PC-9 (cell line): ENCODE measurements at regions not wholly inside any gene's neighbourhood (a gene's known extent, or its start where the extent isn't known, plus 50 kb on each side); places are given as distances from the start of the nearest gene placed in this dataset.

Experiments
- BruUV-seq: library from RNA; stranded (reverse); fragments of 400-500 nt; replicated peaks from 2 replicates; lab custom pipeline; 2021; lab: Mats Ljungman, UMichigan
- CTCF ChIA-PET: fragments of 300-600 bp; sonication (Branson Sonifier 250); formaldehyde crosslinking; loops from one replicate; lab custom pipeline; 2022; ENCODE audit warnings: antibody characterized with exemption; lab: Charles Lee
- POLR2A ChIA-PET: fragments of 300-600 bp; sonication (Branson Sonifier 250); formaldehyde crosslinking; loops from one replicate; lab custom pipeline; 2022; ENCODE audit warnings: antibody characterized with exemption; ENCODE audit not compliant: unreplicated experiment; lab: Charles Lee
- DNase-seq, 2 experiments: peaks; one replicate each; pipeline versions ENCODE4 v3.0.0 to v3.0.0-alpha.2; 2015 to 2022; ENCODE audit warnings: mixed read lengths in 1 of 2
- H2AFZ ChIP-seq: fragments of 200-600 bp; sonication (generic); 2 replicates; pipeline ENCODE4 v1.8.1; 2017; ENCODE audit warnings: antibody characterized with exemption
- H3F3A ChIP-seq: fragments of 200-600 bp; sonication (generic); 2 replicates; pipeline ENCODE4 v1.8.1; 2017; ENCODE audit warnings: antibody characterized with exemption, mild to moderate bottlenecking, low read depth; ENCODE audit not compliant: insufficient read depth
- H3K27ac ChIP-seq: fragments of 200-600 bp; sonication (generic); 2 replicates; pipeline ENCODE4 v1.6.1; 2016; ENCODE audit warnings: mixed run types
- H3K27me3 ChIP-seq: fragments of 200-600 bp; sonication (generic); 2 replicates; pipeline ENCODE4 v1.6.1; 2016; ENCODE audit warnings: low read depth, mixed run types; ENCODE audit not compliant: insufficient read depth
- H3K36me3 ChIP-seq: fragments of 200-600 bp; sonication (generic); 2 replicates; pipeline ENCODE4 v1.6.1; 2016; ENCODE audit warnings: low read depth, mixed run types
- H3K4me1 ChIP-seq: fragments of 200-600 bp; sonication (generic); replicated peaks from 2 replicates; pipeline ENCODE4 v1.6.1; 2016; ENCODE audit warnings: mixed run types; ENCODE audit not compliant: insufficient read depth
- H3K4me2 ChIP-seq: fragments of 200-600 bp; sonication (generic); 2 replicates; pipeline ENCODE4 v1.6.1; 2017; ENCODE audit warnings: mixed run types
- H3K4me3 ChIP-seq: fragments of 200-600 bp; sonication (generic); 2 replicates; pipeline ENCODE4 v1.6.1; 2016; ENCODE audit warnings: mixed run types
- H3K79me2 ChIP-seq: fragments of 200-600 bp; sonication (generic); 2 replicates; pipeline ENCODE4 v1.6.1; 2017; ENCODE audit warnings: low read depth, mixed run types
- H3K9me2 ChIP-seq: fragments of 200-600 bp; sonication (generic); 2 replicates; pipeline ENCODE4 v1.8.1; 2017; ENCODE audit warnings: mild to moderate bottlenecking; ENCODE audit not compliant: insufficient read depth
- H3K9me3 ChIP-seq: fragments of 200-600 bp; sonication (generic); 2 replicates; pipeline ENCODE4 v1.8.1; 2016; ENCODE audit warnings: low read depth; ENCODE audit not compliant: insufficient read depth
- H4K20me1 ChIP-seq: fragments of 200-600 bp; sonication (generic); 2 replicates; pipeline ENCODE4 v1.8.1; 2017; ENCODE audit not compliant: insufficient read depth
- EZH2 ChIP-seq: fragments of 200-600 bp; sonication (generic); IDR thresholded peaks from 2 replicates; pipeline ENCODE4 v1.8.0; 2017; ENCODE audit warnings: antibody characterized with exemption, low read depth
- intact Hi-C: fragments of 100-400 bp; cut with micrococcal nuclease; formaldehyde crosslinking; loops from one replicate; pipeline ENCODE4 v1.10.0; 2022; ENCODE audit not compliant: unreplicated experiment
- TF ChIP-seq, protein P1 (sequence below): fragments of 200-600 bp; sonication (generic); conservative IDR thresholded peaks from 2 replicates; pipeline ENCODE4 v1.6.1; 2017; ENCODE audit warnings: mixed run types, antibody characterized with exemption, mild to moderate bottlenecking, moderate library complexity

DNA sequence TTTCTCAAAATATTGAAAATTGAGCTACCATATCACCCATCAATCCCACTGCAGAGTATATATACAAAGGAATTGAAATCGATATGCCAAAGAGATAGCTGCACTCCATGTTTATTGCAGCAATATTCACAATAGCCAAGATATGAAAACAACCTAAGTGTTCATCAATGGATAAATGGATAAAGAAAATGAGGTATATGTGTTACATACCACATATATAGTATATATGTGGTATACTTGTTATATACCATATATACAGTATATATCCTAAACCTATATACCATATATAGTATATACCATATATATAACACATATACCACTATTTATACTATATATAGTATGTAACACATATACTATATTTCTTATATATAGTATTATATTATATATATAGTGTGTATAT is 313.3 kb downstream of the ZNF608 start:
- no peaks in the 10 kb centered on the region for H3K4me1 ChIP-seq
- no peaks in the 10 kb centered on the region for H4K20me1 ChIP-seq
- no peak for DNase-seq
- intact Hi-C loops = no loop called here
- ChIA-PET CTCF (no interaction called here), POLR2A (no interaction called here)
- TF ChIP-seq, protein P1, sequence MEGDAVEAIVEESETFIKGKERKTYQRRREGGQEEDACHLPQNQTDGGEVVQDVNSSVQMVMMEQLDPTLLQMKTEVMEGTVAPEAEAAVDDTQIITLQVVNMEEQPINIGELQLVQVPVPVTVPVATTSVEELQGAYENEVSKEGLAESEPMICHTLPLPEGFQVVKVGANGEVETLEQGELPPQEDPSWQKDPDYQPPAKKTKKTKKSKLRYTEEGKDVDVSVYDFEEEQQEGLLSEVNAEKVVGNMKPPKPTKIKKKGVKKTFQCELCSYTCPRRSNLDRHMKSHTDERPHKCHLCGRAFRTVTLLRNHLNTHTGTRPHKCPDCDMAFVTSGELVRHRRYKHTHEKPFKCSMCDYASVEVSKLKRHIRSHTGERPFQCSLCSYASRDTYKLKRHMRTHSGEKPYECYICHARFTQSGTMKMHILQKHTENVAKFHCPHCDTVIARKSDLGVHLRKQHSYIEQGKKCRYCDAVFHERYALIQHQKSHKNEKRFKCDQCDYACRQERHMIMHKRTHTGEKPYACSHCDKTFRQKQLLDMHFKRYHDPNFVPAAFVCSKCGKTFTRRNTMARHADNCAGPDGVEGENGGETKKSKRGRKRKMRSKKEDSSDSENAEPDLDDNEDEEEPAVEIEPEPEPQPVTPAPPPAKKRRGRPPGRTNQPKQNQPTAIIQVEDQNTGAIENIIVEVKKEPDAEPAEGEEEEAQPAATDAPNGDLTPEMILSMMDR = no peak
- no peak for TF ChIP-seq EZH2
- H3K79me2 ChIP-seq = no peaks in the 10 kb centered on the region
- H3K4me3 ChIP-seq = no peak overlapping the region
- H3K9me2 ChIP-seq = no peaks in the 10 kb centered on the region
- H3K27ac ChIP-seq = no peak overlapping the region
- no peaks in the 10 kb centered on the region for H3K36me3 ChIP-seq
- BruUV-seq = no TSS peak
- no peak overlapping the region for H2AFZ ChIP-seq
- H3F3A ChIP-seq = no peaks in the 10 kb centered on the region
- no peak overlapping the region for H3K4me2 ChIP-seq
- H3K9me3 ChIP-seq = no peaks in the 10 kb centered on the region
- H3K27me3 ChIP-seq = no peaks in the 10 kb centered on the region

DNA sequence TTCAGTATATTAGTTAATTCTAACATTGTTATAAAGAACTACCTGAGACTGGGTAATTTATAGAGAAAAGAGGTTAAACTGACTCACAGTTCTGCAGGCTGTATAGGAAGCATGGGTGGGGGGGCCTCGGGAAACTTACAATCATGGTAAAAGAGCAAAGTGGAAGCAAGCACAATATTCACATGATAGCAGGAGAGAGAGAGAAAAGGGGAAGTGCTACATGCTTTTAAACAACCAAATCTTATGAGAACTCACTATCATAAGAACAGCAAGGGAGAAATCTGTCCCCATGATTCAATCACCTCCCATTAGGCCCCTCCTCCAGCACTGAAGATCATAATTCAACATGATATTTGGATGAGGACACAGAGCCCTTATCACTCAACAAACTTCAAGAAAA is 324.9 kb downstream of the ZNF608 start:
- CTCF ChIA-PET = no interaction called here
- intact Hi-C loops = no loop called here
- BruUV-seq = no TSS peak

DNA sequence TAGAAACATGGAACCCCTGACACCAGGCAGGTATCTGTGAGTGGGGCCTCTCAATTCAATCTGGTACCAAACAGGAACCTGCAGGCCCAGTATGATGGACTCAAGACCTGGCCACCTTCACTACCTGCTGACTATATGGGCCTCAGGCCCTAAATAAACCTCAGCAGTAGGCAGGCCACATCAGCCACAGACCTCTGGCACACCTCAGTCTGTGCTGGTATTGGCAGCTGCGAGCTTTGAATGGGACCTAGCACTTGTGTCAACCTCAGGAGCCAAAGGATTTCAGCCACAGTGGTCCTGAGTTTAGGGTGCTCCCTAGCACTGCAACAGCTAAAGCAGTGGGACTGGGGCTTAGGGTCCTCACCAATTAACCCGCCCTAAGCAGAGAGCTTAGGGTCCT is 325.5 kb downstream of the ZNF608 start:
- H3K36me3 ChIP-seq = no peaks in the 10 kb centered on the region
- CTCF ChIA-PET = no interaction called here
- no peaks in the 10 kb centered on the region for H3F3A ChIP-seq
- no peak overlapping the region for H3K4me3 ChIP-seq
- intact Hi-C loops = no loop called here
- no TSS peak for BruUV-seq
- DNase-seq = no peak
- no peak overlapping the region for H2AFZ ChIP-seq
- no peaks in the 10 kb centered on the region for H3K9me3 ChIP-seq
- no peaks in the 10 kb centered on the region for H3K27me3 ChIP-seq
- H3K9me2 ChIP-seq = no peaks in the 10 kb centered on the region
- no peaks in the 10 kb centered on the region for H3K79me2 ChIP-seq
- TF ChIP-seq EZH2 = no peak
- TF ChIP-seq, protein P1 = no peak
- H3K4me1 ChIP-seq = no peaks in the 10 kb centered on the region
- H3K27ac ChIP-seq = no peak overlapping the region
- no peaks in the 10 kb centered on the region for H4K20me1 ChIP-seq
- no peak overlapping the region for H3K4me2 ChIP-seq
- POLR2A ChIA-PET = no interaction called here

More for the DNA sequence above, 324.9 kb downstream of the ZNF608 start:
- Histone ChIP-seq H4K20me1 (no peaks in the 10 kb centered on the region), H2AFZ (no peak overlapping the region), H3K27me3 (no peaks in the 10 kb centered on the region), H3K9me3 (no peaks in the 10 kb centered on the region), H3K9me2 (no peaks in the 10 kb centered on the region), H3K36me3 (no peaks in the 10 kb centered on the region), H3K27ac (no peak overlapping the region), H3F3A (no peaks in the 10 kb centered on the region), H3K4me2 (no peak overlapping the region), H3K4me1 (no peaks in the 10 kb centered on the region), H3K4me3 (no peak overlapping the region), H3K79me2 (no peaks in the 10 kb centered on the region)
- no peak for TF ChIP-seq EZH2
- TF ChIP-seq, protein P1 = no peak
- POLR2A ChIA-PET = no interaction called here
- no peak for DNase-seq
